ENCODE measurements at regions not wholly inside any gene's neighbourhood (a gene's known extent, or its start where the extent isn't known, plus 50 kb on each side); places are given as distances from the start of the nearest gene placed in this dataset.
"Not testable (repeated sequence)": the region's sequence is repeated elsewhere in the genome, so short reads cannot be mapped to it uniquely, and the experiment has no call there.

GRCh38 chr11:134956450-134957210 lies 544.6 kb upstream of the B3GAT1 start:
- no peak overlapping the region for H3K4me3 ChIP-seq
- TF ChIP-seq POLR2A (IDR thresholded peaks at IDR 0.05): no peak
- TF ChIP-seq, protein P1, sequence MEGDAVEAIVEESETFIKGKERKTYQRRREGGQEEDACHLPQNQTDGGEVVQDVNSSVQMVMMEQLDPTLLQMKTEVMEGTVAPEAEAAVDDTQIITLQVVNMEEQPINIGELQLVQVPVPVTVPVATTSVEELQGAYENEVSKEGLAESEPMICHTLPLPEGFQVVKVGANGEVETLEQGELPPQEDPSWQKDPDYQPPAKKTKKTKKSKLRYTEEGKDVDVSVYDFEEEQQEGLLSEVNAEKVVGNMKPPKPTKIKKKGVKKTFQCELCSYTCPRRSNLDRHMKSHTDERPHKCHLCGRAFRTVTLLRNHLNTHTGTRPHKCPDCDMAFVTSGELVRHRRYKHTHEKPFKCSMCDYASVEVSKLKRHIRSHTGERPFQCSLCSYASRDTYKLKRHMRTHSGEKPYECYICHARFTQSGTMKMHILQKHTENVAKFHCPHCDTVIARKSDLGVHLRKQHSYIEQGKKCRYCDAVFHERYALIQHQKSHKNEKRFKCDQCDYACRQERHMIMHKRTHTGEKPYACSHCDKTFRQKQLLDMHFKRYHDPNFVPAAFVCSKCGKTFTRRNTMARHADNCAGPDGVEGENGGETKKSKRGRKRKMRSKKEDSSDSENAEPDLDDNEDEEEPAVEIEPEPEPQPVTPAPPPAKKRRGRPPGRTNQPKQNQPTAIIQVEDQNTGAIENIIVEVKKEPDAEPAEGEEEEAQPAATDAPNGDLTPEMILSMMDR (IDR thresholded peaks at IDR 0.05): no peak
- ATAC-seq (no peak), DNase-seq (no peak)
- no peaks in the 10 kb centered on the region for H3K36me3 ChIP-seq
- no peaks in the 10 kb centered on the region for H3K9me3 ChIP-seq
- H3K27me3 ChIP-seq: peaks cover 0 to 2% (median 0%) of the 10 kb centered on the region in 9 donors
- no peaks in the 10 kb centered on the region for H3K4me1 ChIP-seq
- intact Hi-C loops (cut with DNase I): no loop called here
- 84 to 88% (median 87%) methylated on average over 13 of the region's 13 CpGs for WGBS, 4 donors
- H3K27ac ChIP-seq: no peak overlapping the region

DNA sequence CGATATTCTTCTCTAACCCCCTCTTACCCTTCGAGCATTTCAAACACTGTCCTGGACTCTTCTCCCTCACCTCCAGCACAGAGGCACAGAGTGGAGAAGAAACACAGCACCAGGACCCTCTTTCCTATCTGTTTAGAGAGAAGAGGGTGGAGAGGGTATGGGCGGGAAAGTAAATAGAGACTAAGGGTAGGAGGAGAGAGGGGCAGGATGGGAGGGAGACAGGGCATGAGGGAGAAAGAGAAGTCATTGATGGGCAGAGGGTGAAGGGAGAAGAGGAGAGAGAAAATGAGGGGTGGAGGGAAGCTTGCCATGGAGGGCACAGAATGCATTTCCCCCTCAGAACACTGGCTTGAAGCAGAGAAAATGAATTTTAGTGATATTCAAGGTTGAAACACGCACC lies 543.9 kb upstream of the B3GAT1 start:
- H3K4me3 ChIP-seq; intact Hi-C loops (cut with DNase I); H3K4me1 ChIP-seq; H3K9me3 ChIP-seq; DNase-seq; H3K27me3 ChIP-seq; H3K36me3 ChIP-seq; H3K27ac ChIP-seq; ATAC-seq: not testable (repeated sequence)
- 76 to 83% (median 82%) methylated on average over 4 of the region's 4 CpGs for WGBS, 4 donors

GRCh38 chr11:134955281-134955680 lies 543.2 kb upstream of the B3GAT1 start:
- ATAC-seq (no peak), DNase-seq (no peak)
- Histone ChIP-seq H3K27ac (no peak overlapping the region), H3K4me1 (peaks cover 0 to 8% (median 0%) of the 10 kb centered on the region in 12 donors), H3K4me3 (no peak overlapping the region), H3K9me3 (no peaks in the 10 kb centered on the region), H3K36me3 (no peaks in the 10 kb centered on the region), H3K27me3 (peaks cover 0 to 5% (median 0%) of the 10 kb centered on the region in 9 donors)
- TF ChIP-seq POLR2A (IDR thresholded peaks at IDR 0.05): no peak
- TF ChIP-seq, protein P1 (IDR thresholded peaks at IDR 0.05): no peak
- intact Hi-C loops (cut with DNase I): no loop called here
- 85 to 96% (median 90%) methylated on average over 2 to 9 of the region's 9 CpGs for WGBS, 4 donors

GRCh38 chr11:134954456-134954855 lies 542.4 kb upstream of the B3GAT1 start:
- not testable (repeated sequence) for DNase-seq

DNA sequence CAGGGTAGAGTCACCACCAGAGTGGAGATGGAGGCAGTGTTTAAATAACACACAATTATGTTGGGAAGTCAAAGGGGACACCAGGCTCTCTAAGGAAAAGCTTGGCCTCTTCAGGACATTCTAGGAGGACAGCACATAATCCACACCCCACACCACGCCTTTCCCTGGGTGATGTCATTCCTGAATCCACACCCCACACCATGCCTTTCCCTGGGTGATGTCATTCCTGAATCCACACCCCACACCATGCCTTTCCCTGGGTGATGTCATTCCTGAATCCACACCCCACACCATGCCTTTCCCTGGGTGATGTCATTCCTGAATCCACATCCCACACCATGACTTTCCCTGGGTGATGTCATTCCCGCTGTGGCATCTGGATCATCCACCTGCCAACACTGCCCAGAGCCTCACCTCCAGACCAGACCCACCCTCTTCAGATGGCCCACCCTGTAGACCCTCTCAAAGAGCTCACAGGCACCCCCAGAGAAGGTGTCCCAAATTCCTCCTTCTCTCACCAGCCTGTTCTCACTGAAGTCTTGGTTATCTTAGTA lies 541.5 kb upstream of the B3GAT1 start:
- H3K36me3 ChIP-seq; H3K9me3 ChIP-seq; intact Hi-C loops (cut with DNase I); H3K27me3 ChIP-seq; H3K4me3 ChIP-seq; DNase-seq; ATAC-seq; H3K27ac ChIP-seq: not testable (repeated sequence)
- 75 to 90% (median 80%) methylated on average over 2 of the region's 2 CpGs for WGBS, 4 donors
- peaks cover 0 to 24% (median 0%) of the 10 kb centered on the region in 12 donors for H3K4me1 ChIP-seq

More at GRCh38 chr11:134954456-134954855, 542.4 kb upstream of the B3GAT1 start:
- H3K36me3 ChIP-seq; H3K27me3 ChIP-seq; H3K27ac ChIP-seq; H3K4me3 ChIP-seq; ATAC-seq; H3K9me3 ChIP-seq; intact Hi-C loops (cut with DNase I): not testable (repeated sequence)
- peaks cover 0 to 15% (median 0%) of the 10 kb centered on the region in 12 donors for H3K4me1 ChIP-seq
- WGBS, 4 donors: 80 to 90% (median 83%) methylated on average over 4 of the region's 4 CpGs

Data from heart left ventricle (tissue), 16 donors.